Activated T-cell treated with anti-CD3 and anti-CD28 coated beads for 24 hours (primary cell): ENCODE measurements at regions not wholly inside any gene's neighbourhood (a gene's known extent, or its start where the extent isn't known, plus 50 kb on each side); places are given as distances from the start of the nearest gene placed in this dataset.

Experiments used
- DNase-seq: peaks from one replicate; pipeline ENCODE4 v3.0.0-alpha.2; 2020; ENCODE audit warnings: low read depth

DNA sequence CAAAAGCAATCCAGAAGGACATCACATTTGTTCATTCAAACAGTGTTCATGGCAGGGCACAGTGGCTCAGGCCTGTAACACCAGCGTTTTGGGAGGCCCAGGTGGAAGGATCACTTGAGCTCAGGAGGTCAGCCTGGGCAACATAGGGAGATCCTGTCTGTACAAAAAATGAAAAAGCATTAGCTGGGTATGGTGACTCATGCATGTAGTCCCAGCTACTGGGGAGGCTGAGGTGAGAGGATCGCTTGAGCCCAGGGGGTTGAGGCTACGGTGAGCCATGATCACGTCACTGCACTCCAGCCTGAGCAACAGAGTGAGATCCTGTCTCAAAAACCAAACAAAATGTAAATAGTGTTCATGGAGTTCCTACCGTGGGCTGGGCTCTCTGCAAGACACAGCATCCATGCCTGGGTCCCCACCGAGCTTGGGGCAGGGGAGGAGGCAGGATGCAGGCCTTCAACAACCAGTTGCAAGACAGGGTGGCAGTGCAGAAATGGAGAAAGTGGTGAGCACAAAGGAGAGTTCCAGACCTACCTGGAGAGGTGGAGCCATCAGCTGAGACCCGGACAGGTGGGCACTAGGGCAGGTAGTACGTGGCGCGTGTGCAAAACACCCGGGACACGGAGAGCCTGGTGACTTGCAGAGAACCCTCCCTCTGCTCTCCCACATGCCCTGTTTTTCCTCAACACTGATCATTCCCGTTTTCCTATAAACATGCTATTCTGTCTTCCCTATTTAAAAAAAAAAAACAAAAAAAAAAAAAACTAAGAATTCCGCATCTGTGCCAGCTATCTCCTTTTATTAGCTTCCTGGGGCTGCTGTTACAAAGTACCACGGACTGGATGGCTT lies 138.9 kb downstream of the TOMM20 start:
- no peak for DNase-seq

DNA sequence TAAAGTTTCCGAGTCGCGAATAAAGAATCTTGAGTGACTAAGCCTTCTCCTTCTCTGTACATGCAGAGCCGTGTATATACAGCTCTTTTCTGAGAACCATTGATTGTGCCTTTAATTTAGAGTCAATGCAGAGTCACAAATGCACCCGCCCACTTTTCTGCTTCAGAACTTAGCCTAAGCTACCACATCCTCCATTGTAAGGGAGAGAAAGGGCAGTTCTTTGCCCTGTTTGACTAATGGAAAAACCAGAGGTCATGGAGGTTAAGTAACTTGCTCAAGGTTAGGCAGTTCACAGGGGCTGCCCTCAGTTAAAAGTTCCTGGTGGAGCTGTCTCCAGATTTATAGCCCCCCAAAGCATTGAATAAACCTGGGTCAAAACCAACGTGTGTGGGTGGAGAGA lies 139.6 kb downstream of the TOMM20 start:
- no peak for DNase-seq

DNA sequence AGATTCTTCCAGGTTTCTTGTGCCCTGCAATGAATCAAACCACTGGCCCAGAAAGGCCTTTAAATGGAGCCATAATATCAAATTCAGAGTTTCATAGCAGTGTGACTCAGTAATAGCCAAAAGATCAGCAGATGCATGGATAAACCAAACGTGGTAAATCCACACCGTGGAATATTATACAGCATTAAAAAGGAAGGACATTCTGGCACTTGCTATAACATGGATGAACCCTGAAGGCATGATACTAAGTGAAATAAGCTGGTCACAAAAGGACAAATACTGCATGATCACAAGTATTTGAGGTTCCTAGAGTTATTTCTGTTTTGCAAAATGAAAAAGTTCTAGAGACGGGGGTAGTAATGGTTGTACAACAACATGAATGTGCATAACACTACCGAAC lies 140.1 kb downstream of the TOMM20 start:
- no peak for DNase-seq

DNA sequence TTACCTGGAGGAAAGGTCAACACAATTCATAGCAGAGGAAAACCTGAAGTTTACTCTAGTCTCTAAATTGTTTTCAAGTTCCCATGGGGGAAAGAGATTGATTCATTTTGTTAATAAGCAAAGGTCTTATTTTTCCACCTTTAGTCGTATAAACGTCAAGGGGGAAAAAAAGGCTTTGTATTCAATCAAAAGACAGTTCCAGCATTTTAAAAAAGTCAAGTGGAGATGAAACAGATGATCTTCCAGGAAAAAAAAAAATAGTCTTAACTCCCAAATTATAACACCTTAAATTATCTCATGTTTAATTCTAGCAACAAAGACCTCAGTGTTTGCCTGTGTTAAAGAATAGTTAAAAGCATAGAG lies 140.5 kb downstream of the TOMM20 start:
- DNase-seq, result no peak

DNA sequence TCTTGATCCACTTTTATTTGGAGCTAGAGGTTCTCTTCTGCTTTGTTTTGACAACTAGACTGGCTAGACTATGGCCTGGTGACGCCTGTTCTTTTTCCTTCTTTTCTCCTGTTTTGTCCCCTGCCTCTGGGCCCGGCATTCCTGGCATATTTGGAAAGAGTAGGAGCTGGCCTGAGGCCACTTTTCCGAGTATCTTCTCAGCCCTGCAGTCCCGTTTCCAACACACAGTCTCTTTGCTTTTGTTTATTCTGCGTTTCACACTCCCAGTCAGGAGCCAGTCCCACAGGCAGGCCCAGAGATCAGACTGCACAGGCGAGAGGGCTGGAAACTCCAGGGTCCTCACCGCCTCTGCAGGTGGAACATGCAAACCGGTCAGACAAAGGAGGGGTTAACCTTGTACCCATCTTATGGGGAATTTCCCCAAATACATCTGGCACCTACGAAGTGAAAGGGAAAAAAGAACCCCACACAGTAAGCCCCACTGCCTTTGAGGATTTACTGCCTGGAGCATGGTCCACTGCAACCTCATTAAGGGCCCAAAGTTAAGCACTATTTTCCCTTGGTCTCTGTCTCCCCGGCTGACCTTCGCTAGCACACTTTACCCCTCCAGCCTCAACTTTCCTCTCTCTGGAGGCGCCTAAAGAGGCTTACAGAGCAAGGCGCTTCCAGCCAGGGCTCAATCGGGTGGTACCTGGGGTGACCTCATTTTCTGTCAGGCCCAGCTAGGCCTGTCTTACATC lies 141.1 kb downstream of the TOMM20 start:
- no peak for DNase-seq

DNA sequence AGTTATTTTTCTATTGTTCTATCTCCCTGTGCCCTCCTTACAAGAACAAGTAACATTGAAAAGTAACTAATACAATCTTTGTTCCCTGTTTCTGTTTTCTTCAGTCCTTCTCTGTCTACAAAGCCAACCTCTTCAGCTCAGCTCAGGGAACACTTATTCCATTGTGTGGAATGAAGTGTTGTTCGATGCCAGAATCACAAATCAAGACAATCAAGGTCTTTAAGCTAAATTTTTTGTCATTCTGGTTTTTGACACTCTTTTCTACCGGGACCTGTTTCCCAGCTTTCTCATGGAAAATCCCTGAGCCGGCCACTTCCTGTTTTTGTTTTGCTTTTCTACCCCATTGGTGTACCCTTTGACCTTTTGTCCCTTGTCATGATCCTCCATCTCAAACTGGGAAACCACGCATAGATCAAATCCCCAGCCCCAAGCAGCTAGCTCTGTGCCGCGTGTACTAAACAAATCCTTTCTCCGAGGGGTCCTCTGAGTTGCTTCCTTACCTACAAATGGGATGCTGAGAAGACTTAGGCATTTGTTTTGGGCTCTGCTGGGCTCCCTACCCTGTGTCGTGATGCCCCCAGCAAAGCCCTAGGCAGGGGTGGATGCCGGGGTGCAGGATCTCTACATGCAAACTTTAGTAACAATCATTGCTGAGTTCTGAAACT lies 141.8 kb downstream of the TOMM20 start:
- no peak for DNase-seq

DNA sequence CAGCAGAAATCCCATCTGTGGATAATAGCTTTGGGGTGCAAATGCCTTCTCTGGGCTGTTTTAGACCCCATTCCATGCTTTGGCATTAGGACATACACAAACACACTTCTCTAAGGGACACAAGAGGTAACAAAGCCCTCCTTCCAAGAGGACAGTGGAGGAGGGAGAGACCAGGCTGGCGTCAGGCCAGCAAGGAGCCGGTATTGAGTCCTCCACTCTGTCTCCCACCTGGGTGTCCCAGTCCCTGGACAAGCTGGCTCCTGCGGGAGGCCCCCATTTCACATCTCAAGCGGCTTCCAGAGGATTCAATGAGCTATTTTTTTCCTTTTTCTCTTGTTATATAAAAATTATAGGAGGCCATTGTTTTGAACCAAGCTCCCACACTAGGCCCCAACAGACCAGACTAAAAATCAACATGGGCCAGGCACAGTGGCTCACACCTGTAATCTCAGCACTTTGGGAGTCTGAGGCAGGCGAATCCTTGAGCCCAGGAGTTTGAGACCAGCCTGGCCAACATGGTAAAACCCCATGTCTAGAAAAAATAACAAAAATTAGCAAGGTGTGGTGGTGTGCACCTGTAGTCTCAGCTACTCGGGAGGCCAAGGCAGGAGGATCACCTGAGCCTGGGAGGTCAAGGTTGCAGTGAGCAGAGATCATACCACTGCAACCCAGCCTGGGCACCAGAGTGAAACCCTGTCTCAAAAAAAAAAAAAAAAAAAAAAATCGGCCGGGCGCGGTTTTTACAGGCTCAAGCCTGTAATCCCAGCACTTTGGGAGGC lies 142.9 kb downstream of the TOMM20 start:
- no peak for DNase-seq

DNA sequence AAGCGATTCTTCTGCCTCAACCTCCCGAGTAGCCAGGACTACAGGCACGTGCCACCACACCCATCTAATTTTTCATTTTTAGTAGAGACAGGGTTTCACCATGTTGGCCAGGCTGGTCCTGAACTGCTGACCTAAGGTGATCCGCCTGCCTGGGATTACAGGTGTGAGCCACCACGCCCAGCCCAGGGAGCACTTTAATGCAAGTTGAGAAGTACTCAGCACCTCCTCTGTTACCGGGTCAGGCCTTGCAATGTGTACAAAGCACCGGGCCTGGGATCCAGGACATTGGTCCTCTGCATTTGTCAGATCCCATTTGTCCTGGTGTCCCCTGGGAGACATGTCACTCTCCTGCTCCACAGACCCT lies 143.6 kb downstream of the TOMM20 start:
- no peak for DNase-seq

DNA sequence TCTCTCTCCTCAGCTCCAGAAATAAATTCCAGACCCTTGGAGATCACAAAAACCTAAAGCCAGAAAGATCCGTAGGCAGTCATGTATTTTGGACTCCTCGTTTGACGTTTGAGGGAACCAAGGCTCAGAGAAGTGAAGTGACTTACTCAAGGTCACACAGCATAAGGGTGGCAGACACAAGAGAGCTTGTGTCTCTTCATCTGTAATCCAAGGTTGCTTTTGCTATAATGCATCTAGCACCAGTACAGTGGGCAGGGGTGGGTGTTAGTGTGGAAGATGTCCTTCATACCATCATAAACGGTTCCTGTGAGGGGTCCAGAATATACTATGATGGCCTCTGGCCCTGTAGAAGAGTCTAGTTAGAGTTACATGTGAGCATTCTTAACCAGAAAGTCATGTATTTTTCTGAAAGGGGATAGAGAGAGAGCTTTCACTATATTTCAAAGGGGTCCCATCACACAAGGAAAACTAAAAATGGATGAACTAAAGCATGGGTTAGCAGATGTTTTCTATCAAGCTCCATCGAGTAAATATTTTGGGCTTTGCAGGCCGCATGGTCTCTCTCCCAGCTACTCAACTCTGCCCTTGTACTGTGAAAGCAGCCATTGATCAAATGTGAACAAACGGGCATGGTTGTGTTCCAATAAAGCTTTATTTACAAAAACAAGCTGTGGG lies 144.9 kb downstream of the TOMM20 start:
- no peak for DNase-seq

DNA sequence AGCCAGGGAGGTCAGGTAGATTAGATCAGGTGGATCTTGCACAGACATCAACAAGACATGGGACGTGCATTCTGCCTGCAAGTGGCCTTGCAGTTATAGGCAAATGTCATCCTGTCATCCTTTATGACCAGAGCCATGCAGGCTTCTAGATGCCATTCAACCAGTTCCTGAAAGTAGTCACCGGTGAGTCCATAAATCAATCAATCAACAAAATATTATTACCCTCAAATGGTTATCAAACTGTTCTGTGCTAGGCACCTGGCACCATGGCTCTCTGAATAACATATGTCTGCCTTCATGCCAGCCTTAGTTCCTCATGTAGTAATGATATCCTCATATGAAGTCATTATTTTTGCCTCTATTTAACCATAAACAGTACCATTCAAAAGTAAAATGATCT lies 146.9 kb downstream of the TOMM20 start:
- no peak for DNase-seq

DNA sequence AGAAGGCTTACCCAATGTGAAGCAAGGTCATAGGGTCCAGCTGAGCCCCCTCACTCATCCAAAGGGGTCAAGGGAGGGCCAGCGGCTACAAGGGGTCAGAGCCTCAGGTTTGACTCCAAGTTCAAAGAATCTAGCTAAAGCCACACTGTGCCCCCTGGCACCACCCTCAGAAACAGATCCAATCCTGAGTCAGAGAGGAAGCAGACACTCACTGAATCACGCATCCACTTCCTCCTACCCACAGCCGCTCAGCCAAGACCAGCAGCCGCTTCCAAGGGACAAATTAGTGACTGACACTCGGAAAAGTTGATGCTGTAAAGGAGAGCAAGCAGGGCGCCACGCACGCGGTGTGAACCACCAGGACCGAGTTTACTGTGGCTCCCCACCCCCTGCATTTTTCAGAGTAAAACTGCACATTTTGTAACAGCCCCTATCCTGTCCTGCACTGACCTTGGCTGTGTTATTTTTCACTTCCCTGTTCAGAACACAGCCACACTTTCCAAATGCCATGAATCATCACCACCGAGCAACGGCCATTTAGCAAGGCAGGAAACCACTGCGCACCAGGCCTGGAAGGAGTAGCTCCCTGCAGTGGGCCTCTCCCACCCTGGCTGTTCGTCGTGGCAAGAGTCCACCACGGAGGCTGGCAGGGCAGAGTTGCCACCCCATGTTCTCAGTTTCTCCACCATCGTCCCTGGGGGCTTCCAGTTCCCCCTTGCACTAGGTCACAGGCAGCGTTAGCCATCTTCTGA lies 147.8 kb downstream of the TOMM20 start:
- DNase-seq, result peak; percentile 67

DNA sequence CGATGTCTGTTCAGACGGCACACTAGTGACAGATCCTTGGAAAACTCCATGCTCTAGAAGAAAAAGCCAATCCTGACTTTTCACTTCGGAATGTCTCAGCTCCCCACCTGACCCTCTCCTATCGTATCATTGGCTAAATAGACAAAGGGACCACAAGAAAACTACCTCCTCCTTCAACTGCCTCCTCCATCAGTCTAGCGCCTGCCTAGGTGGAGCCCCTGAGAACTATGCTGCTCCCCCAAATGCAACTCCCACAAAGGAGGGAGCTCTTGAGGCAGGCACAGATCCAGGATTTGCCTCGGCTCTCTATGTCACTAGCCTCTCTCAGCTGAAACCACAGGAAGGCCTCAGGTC lies 148.4 kb downstream of the TOMM20 start:
- DNase-seq, result no peak

DNA sequence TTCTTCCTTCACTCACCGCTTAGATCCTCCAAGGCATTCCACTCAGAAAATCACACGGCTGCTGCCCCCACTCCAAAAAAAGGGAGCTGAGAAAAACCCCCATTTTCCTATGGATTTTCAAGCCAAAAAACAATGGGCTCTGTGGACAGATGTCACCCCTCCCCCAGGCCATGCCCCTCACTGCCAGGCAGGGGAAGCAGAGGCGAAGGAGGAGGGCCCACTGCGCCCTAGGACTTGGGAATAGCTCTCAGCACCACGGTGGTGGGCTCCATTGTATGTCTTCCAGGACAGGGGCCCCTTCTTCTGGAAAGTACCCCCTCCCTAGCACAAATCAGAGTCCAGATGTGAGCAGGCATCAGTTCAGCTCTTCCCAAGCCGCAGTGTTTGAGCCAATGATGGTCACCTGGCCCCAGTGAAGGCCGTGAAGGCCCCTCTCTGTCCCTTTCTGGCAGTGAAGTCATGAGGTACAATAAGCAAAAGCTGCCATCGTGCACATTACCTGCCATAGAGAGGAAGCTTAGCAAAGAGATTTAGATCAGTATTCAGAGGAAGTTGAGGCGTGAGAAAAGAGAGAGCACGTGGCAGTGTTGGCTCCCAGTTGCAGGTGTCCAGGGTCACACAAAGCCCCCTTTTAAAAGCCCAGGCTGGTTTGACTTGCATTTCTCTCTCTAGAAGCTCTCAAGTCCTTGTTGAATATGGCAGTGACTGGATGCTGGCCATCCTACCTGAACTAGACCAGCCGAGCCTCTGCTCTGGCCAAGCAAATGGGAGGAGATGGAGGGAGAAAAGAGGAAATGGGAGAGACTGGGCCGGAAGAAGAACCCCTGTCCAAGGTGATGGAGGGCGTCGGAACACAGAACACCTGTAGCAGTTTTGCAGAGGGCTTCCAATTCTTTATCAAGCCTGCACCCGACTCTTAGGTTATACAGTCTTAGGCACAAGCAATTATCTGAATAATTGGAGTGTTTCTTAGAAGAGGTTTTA lies 149.0 kb downstream of the TOMM20 start:
- DNase-seq, result no peak

DNA sequence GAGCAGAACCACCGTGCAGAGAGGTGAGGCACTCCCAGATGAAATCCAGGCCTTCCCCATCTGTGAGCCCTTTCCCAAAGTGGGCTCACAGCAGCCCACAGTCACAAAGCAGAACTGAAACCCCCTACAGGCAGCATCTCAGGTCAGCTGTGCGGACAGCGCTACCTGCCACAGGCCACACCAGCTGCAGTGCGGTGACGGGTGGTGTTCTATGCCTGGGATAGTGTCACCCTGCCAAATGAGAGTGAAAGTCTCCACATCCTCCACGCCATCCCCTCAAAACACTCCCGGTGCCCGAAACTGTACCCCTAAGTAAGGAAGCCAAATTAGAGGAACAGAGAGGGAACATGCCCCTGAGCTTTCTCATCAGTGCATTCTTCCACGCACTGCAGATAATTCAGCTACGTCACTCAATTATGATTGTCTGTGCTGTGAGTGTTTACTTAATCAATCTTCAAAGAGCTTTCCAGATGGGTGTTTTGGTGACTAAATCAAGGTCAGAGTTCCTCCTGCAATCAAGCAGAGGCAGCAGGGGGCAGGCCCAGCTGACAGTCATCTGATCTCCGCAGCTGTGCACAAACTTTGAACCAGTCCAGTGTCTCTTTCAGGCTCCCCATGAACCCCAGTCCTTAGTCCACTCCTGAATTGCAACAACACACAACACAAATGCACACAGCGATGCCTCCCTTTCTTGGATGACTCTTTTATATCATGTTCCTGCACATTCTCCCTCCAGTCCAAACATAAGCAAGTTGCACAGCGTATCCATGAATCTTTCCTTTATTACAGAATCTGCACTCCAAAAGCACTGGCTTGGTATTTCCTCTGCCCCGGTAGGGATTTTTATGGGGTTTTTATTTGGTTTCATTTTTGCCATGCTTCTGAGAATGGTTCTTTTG lies 150.0 kb downstream of the TOMM20 start:
- DNase-seq, result peak; percentile 40

DNA sequence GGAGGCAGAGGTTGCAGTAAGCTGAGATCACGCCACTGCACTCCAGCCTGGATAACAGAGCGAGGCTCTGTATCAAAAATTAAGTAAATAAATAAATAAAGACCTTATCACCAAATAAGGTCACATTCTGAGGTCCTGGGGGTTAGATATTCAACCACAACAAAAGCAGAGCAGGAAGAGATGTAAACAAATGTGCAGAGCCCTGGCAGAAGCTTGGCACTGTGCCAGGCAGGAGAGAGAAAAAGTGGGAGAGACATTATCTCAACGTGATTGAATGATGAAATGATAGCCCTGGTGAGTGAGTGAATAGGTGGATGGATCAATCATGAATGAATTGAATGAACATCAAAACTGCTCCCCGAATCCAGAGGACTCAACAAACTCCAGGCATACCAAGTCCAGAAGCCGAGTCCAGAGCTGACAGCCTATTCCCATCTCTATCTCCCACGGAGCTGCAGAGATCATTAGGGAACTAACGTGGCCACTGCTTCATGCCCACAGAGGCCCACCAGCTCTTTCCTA lies 150.7 kb downstream of the TOMM20 start:
- DNase-seq, result no peak

DNA sequence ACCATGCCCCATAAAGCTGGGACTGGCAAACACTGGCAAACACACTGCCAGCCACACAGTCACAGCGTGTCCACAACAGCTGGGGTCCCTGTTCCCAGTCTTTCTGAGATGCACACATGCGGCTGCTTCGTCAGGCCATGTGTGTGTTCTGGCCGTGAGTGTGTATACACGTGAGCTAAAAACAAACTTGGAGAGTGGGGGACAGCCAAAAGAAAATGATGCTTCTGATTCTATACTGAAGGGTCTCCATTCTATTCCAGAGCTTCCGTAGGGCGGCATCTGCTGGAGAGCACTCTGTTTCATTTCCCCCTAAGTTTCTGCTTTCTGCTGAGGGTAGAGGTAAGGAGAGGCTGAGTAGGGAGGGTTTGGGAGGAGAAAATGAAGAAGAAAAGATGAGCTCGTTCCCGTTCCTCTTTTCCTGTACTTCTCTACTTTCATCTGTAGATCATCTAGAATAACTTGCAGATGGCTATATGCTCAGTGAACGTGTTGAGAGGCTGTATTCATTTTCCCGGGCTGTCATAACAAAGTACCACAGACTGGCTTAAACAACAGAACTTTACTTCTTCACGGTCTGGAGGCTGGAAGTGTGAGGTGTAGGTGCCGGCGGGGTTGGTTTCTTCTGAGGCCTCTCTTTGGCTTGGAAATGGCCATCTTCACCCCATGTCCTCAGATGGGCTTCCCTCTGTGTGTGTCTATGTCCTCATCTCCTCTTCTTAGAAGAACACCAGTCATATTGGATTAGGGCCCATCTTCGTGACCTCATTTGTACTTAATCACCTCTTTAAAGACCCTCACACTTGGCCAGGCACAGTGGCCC lies 151.6 kb downstream of the TOMM20 start:
- no peak for DNase-seq

DNA sequence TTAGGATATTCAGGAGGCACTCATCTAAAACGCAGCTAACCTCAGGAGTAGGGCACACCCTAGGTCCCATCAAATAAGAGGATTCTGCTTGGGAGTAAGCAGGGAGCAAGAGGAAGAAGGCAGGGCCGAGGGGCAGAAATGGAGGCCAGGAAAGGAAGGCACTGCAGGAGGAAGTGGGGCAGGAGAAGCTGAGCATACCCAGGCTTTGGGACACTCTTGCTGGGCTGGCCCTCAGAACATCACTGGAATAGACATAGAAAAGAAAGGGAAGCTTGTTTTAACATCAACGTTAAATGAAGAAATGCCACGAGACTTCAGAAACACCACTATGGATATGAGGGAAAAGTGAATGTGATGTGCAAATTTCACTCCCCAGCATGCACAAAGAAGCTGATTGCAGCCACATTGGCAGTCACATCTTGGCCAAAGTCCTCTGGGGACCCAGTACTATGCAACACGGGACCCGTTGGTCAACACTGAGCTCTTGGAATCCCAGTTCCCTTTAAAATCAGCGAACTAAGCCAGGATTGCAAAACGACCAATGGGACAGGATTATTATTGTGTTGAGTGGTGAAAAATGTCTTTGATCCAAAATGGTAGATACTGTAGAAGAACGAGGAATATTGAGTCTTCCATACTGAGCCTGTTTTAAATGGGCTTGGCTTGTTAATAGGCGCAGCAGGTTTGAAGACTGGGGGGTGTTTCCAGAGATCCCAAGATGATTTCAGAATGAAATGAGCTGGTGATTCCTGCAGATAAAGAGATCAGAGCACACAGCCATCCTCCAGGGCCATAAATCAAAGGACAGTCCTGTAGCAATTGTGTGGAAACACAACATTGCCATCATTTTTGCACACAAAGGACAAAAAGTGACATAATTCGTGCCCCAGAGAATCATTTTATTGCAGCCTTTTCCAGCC lies 152.4 kb downstream of the TOMM20 start:
- no peak for DNase-seq
